ENCODE measurements at regions not wholly inside any gene's neighbourhood (a gene's known extent, or its start where the extent isn't known, plus 50 kb on each side); places are given as distances from the start of the nearest gene placed in this dataset.

DNA sequence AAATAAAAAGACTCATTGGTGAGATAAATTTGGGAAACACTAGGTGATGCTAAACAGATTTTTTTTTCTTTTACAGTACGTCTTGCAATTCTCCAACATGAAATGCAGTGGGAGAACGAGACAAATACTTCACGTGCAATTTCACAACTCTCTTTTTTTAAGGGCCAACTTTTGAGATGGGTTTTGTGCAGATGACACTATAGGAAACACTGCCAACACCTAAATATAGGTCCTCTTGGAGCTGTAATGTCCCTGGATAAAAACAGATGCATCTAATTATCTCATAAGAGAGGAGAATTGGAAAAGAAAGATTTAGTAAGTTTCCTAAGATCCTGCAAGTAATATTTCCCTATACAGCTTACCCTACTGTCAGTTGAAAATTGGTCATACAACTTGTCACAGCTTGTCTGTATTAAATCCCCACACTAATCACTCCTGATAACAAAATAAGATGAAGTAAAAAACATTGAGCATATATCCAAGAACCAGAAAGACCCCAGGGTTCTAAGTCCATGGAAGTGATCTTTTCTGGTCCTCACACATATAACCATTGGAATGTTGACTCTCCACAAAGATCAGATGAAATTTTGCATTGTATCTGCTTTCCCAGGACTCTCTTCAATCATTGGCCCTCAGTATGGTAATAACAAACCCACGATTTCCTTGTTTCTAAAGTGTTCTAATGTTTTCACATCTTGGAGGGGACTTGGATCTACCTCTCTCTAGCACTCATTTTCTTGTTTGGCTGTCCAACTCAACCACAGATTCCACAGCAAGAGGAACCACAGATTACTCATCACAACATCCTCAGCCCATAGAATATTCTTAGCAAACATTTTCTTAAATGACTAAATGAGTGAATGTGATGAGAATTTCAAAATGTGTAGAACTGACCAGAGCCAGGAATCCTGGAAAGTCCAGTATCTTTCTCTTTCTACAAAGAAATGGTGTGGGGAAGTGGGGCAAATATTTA, 769.4 kb upstream of the USP15 start:
- intact Hi-C loops (cut with DNase I), result no loop called here
- no peak for DNase-seq (ENCODE audit: low spot score in 2 of 2)
- H3K27me3 ChIP-seq, result no peaks in the 10 kb centered on the region
- H3K4me3 ChIP-seq, result no peak overlapping the region
- no peaks in the 10 kb centered on the region for H3K4me1 ChIP-seq
- TF ChIP-seq, protein P1, sequence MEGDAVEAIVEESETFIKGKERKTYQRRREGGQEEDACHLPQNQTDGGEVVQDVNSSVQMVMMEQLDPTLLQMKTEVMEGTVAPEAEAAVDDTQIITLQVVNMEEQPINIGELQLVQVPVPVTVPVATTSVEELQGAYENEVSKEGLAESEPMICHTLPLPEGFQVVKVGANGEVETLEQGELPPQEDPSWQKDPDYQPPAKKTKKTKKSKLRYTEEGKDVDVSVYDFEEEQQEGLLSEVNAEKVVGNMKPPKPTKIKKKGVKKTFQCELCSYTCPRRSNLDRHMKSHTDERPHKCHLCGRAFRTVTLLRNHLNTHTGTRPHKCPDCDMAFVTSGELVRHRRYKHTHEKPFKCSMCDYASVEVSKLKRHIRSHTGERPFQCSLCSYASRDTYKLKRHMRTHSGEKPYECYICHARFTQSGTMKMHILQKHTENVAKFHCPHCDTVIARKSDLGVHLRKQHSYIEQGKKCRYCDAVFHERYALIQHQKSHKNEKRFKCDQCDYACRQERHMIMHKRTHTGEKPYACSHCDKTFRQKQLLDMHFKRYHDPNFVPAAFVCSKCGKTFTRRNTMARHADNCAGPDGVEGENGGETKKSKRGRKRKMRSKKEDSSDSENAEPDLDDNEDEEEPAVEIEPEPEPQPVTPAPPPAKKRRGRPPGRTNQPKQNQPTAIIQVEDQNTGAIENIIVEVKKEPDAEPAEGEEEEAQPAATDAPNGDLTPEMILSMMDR (IDR thresholded peaks at IDR 0.05), result no peak
- H3K9me3 ChIP-seq, result no peaks in the 10 kb centered on the region
- no peaks in the 10 kb centered on the region for H3K36me3 ChIP-seq
- no peak overlapping the region for H3K27ac ChIP-seq

DNA sequence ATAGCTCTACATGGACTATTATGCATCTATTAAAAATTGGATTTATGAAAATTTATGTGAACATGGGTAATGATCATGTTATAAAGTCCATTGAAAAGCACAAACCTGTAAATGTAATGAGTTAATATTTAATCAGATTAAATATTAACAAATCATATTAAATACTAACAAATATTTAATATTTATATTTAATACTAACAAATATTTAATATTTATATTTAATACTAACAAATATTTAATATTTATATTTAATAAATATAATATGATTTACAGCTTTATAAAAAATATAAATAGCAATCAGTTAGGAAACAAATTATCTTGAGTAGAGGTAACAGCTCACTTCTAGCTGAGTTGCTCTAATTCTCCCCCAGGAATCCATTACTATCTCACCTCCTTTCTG, 758.0 kb upstream of the USP15 start:
- intact Hi-C loops (cut with DNase I), result no loop called here
- H3K4me1 ChIP-seq, result no peaks in the 10 kb centered on the region
- H3K9me3 ChIP-seq, result no peaks in the 10 kb centered on the region
- H3K4me3 ChIP-seq, result no peak overlapping the region
- TF ChIP-seq, protein P1 (IDR thresholded peaks at IDR 0.05), result no peak
- DNase-seq (ENCODE audit: low spot score in 2 of 2), result no peak
- H3K27me3 ChIP-seq, result no peaks in the 10 kb centered on the region
- no peak overlapping the region for H3K27ac ChIP-seq
- H3K36me3 ChIP-seq, result no peaks in the 10 kb centered on the region

DNA sequence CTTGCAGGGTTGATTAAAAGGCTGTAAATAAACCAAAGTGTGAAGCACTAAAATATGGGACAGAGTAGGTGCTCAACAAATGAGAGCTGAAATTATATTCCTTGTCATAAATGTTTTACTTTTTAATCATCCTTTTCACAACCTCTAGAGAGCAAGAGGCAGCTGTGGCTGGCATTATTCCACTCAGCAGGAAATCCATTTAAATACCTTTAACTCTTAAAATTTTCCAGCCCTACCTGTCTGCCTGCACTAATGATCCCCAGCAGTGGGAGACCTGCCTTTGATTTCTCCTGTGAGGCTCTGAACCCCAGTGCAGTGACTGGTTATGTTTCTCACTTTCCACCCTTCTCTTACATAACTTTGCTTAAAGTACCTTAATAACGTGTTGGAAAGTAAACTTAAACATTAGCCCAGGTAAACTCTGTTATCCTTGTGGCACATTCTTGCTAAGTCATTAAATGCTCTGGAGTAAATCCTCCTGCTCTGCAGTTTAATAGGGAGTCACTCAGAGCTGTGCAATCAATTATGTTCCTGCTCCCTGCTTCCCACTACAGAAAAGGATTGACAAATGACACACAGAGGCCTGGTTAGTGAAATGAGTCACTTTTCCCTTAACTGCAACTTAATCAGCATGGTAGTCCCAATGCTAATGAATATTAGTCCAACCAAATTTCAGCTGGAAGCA, 755.7 kb upstream of the USP15 start:
- no peak overlapping the region for H3K27ac ChIP-seq
- no peak overlapping the region for H3K4me3 ChIP-seq
- intact Hi-C loops (cut with DNase I), result no loop called here
- H3K36me3 ChIP-seq, result no peaks in the 10 kb centered on the region
- no peak for DNase-seq (ENCODE audit: low spot score in 2 of 2)
- H3K4me1 ChIP-seq, result peaks cover 0 to 3% of the 10 kb centered on the region in 2 donors
- no peaks in the 10 kb centered on the region for H3K27me3 ChIP-seq
- TF ChIP-seq, protein P1 (IDR thresholded peaks at IDR 0.05), result no peak
- no peaks in the 10 kb centered on the region for H3K9me3 ChIP-seq

DNA sequence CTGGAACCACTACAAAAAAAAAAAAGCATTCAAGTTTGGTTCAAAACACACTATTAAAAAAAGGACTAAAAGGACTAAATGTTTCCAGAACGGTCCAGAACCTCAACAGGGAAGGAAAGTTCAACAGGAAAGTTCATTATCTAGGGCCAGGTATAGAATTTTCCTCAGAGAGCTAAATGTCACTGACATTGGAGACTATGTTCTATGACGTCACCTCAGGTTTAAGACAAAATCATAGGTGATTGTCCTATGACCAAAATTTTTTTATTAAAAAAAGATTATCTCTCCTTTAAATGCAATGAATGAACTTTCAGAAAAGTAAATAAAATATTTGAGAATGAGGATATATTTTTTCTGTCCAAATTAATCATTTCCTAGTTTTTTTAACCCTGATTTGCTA, 746.7 kb upstream of the USP15 start:
- intact Hi-C loops (cut with DNase I), result no loop called here
- Histone ChIP-seq H3K27me3 (no peaks in the 10 kb centered on the region), H3K4me3 (no peak overlapping the region), H3K36me3 (no peaks in the 10 kb centered on the region), H3K9me3 (no peaks in the 10 kb centered on the region), H3K4me1 (no peaks in the 10 kb centered on the region), H3K27ac (no peak overlapping the region)
- TF ChIP-seq, protein P1 (IDR thresholded peaks at IDR 0.05), result no peak
- no peak for DNase-seq (ENCODE audit: low spot score in 2 of 2)

DNA sequence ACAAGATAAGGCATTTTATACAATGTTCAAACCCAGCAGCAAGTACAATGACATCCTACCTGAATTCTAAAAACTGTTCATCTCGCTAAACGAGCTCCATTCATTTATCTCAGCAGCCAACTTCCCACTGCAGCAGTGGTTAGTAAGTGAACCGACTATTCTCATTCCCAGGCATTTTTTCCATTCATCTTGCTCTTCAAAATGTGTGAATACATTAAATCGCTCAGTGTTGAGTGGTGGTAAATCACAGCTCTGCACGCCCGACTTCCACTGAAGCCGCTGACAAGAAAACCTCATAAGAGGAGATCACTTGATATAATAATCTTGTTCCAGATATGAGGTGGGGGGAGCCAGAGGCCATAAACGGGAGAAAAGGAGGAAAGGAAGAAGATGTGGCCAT, 746.2 kb upstream of the USP15 start:
- no peaks in the 10 kb centered on the region for H3K9me3 ChIP-seq
- TF ChIP-seq, protein P1 (IDR thresholded peaks at IDR 0.05), result no peak
- no peak overlapping the region for H3K4me3 ChIP-seq
- H3K27ac ChIP-seq, result no peak overlapping the region
- H3K36me3 ChIP-seq, result no peaks in the 10 kb centered on the region
- H3K4me1 ChIP-seq, result no peaks in the 10 kb centered on the region
- no peaks in the 10 kb centered on the region for H3K27me3 ChIP-seq
- DNase-seq (ENCODE audit: low spot score in 2 of 2), result no peak
- intact Hi-C loops (cut with DNase I), result no loop called here

Measured in ascending aorta (tissue), 2 donors.